Stimulated activated CD8-positive, alpha-beta memory T cell treated with anti-CD3 and anti-CD28 coated beads, Interleukin-15, amount 100 ng/mL, for 1 hour (primary cell): ENCODE measurements at regions not wholly inside any gene's neighbourhood (a gene's known extent, or its start where the extent isn't known, plus 50 kb on each side); places are given as distances from the start of the nearest gene placed in this dataset.

Experiments
- DNase-seq: peaks from one replicate; pipeline ENCODE4 v3.0.0-alpha.2; 2020; ENCODE audit warnings: low read depth

GRCh38 chr15:95872366-95872771 lies 458.1 kb upstream of the NR2F2 start:
- DNase-seq = no peak

DNA sequence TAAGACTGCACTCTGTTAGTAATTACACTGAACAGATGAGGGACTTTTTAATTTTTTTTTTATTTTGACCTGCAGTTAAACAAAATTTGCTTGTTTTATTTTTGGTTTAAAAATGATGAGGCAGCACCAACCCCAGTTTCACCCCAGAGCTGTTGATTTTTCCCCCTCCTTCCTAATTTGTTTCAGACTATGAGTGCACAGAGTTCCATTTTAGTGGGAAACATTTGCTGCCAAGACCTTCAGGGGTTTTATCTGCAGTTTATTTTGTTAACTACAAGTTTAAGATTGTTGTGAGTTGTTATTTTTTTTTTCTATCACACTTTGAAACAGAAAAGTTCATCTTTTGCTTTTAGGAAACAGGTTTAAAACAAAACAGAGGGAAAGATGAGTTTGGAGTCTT lies 455.9 kb upstream of the NR2F2 start:
- no peak for DNase-seq

DNA sequence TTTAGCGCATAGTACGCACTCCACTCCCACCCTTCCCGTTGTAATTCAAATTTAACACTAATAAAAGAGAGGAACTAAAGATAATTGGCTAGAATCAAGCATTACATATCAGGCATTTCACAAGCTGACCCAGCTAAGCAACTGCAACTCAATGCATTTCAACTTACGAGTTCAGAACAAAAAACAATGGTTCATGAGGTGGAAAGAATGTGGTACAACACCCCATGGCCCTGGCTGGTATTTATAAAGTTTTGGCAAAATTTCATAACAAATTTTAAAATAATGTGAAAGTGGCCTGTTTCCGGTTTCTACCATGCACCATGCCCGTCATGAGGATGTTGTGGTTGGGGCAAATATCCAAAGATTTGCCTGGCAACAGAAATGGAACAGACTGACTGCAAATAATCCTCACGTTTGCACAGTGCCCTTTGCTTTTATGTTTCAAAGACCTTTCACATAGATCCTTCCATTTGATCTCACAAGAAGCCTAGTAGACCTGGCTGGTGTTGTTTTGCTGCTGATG lies 455.3 kb upstream of the NR2F2 start:
- no peak for DNase-seq

GRCh38 chr15:95880031-95880570 lies 450.4 kb upstream of the NR2F2 start:
- no peak for DNase-seq

- DNase-seq = no peak
Observed at GRCh38 chr15:95880630-95881029, 449.9 kb upstream of the NR2F2 start.

DNA sequence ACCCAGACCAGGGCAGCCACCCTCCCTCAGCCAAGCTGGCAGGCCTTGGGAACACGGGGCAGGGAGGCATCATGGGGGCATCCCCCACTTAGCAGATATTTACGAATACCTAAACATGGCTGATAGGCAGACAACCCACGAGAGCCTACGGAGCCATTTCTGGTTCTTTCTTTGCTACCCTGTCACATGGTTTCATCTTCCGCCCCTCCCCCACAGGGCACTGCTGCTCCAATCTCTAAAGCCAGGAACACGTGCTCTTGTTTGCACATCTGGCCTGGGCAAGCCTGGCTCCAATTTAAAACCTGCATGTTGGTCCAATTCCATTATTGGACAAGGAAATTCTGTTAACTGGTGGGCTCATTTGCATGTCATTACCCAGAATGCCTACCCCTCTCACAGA lies 447.4 kb upstream of the NR2F2 start:
- DNase-seq = no peak

GRCh38 chr15:95884276-95884675 lies 446.2 kb upstream of the NR2F2 start:
- DNase-seq = no peak

DNA sequence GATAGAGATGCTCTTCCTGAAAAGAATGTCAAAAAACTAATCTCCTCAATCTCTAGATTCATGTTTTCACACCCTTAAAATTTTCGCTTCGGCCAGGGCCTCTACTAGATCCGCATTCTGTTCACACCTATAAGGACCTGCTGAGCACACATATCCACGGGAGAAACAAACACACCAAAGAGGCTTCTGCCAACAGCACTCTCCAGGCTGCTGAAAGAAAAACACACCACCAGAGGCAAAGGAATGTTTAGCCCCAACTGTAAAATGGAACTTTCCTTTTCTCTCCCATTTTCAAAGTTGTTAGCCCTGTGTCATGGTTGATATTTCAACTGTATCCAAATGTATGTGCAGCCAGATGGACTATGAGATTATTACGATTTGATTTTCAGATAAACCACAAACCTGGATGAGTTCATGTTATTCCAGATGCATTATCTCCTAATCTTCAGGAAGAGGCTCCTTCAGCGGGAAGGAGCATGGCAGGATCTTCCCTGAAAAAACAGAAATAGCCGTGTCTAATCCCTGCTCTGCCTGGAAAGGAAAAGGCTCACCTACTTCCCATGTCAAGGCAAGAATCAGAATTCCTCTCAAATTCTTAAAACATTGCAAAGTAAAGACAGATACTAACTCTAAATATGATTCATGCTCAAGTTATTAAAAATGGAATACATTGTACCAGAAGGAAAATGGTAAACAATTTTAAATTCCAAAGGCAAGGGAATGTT lies 442.7 kb upstream of the NR2F2 start:
- no peak for DNase-seq

DNA sequence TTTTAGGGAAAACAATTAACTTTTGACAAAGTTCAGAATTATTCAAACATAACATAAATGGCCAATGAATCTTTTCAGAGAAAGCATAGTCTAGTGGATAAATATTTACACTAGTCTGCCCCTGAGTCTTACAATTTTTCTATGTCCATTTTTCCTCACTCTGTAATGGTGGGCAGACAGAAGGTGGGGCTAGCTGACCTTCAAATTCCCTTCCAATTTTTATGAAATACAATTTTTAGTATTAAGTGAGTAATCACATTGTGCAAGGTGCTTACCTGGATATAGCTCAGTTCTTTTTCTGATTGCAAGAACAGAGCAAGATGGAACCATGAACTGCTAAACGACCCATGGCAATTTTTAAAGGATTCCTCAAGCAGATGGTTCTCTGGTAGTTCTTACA lies 441.7 kb upstream of the NR2F2 start:
- no peak for DNase-seq

- DNase-seq = no peak
Observed at GRCh38 chr15:95894407-95894956, 436.0 kb upstream of the NR2F2 start.

- no peak for DNase-seq
Observed at GRCh38 chr15:95895508-95895907, 435.0 kb upstream of the NR2F2 start.

DNA sequence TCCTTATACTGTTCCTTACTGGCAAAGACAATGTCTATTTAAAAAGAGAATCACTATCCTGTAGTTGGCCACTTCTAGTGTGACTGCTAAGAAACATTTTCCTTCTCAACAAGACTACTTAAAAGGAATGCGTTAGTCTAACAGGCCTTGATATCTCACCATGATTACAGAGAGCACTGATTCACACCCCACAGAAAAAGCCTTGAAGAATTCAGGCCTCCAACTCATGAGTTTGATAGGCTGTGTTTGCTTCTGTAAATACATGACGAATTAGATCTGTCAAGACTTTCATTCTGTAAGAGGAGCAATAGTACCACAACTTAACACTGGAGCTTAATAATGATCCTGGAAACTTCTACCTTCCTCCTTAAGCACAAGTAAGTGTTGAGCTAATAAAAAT lies 432.8 kb upstream of the NR2F2 start:
- no peak for DNase-seq

GRCh38 chr15:95898761-95899160 lies 431.7 kb upstream of the NR2F2 start:
- DNase-seq = no peak

DNA sequence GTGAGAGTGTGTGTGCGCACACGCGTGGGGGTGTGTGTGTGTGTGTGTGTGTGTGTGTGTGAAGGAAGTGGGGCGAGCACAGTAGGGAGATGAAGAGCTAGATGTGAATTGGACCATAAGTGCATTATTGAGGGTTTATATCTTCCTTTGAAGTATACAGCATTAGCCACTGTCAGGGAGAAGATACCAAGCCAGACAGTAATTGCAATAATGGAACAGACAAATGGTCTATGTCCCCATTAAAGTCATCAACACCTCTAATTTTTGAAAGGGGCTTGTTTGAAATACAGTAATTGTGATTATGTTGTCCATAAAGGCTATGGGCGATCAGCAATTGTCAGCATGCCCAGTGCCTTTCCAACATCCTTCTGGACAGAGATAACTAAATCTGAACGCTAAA lies 429.2 kb upstream of the NR2F2 start:
- no peak for DNase-seq

- no peak for DNase-seq
Observed at GRCh38 chr15:95902606-95903005, 427.9 kb upstream of the NR2F2 start.

DNA sequence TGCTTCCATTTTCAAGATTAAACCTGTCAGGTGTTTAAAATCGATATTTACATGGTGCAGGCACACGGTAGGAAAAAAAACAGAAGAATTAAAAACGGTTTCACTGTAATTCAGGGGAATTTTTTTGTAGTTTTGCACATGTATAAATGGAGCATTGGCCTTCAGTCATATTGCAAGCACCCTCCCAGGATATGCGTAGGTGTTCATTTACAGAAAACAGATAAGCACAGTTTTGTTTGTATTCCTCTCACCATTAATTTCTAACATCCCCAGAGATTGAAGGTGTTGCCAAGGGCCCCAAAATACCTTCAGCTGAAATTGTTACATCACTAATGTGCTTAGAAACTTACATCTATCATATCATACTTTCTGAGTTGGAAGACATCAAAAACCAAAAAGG lies 427.1 kb upstream of the NR2F2 start:
- no peak for DNase-seq

DNA sequence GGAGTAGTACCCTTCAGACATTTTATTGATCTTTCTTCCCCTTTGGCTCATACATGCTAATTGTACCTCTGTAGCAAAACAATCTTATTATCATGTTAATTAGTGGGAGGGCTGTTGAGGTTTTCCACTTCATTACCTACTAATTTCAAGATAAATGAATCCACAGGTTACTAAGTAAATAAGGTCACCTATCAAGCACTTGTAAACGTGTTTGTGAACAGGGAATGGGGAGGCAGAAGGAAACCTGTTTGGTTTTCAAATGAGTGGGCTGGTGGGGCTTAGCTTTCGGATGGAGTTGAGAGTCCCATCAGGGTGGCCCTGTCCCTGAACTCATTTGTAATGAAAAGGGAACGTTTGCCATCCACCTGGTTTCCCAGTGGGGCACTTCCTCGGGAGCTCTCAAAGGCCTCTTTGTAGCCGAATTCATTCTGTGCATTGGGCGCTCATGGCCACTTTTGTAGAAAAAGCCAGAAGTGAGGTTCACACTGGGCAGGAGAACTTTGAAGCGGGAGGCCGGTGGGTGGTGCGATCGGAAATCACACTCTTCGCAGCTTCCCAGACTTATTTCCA lies 419.8 kb upstream of the NR2F2 start:
- no peak for DNase-seq

DNA sequence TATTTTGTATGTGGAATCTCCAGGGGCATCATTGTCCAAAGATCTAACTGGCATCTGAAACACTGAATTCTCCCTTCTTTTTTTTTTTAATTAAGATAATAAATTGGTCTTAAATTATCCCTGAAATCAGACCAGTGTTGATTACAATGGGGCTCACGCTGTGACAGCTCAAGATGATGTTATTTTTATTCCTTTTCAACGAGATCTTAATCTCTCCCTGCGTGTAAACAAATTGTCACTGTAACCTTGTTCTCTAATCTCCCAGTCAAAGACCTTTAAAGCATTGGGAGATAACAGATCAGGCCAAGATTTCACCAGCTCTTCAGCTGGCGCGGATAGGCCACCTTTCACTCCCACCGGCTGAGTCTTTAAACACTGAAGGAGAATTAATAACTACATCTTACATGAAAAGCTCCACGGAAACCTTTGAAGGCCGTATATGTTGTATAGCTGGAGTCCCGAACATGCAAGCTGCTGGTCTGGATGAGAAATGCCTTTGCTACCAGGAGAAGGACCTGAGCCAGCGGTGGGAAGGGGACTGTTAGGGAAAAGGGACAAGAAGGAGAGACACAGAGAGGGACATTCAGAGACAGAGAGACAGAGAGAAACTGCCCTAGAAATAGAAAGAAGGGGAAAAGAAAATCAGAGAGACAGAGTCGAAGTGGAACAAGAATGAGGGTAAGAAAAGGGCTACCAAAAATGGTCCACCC lies 418.8 kb upstream of the NR2F2 start:
- DNase-seq = no peak

- DNase-seq = no peak
Observed at GRCh38 chr15:95912280-95912625, 418.2 kb upstream of the NR2F2 start.

DNA sequence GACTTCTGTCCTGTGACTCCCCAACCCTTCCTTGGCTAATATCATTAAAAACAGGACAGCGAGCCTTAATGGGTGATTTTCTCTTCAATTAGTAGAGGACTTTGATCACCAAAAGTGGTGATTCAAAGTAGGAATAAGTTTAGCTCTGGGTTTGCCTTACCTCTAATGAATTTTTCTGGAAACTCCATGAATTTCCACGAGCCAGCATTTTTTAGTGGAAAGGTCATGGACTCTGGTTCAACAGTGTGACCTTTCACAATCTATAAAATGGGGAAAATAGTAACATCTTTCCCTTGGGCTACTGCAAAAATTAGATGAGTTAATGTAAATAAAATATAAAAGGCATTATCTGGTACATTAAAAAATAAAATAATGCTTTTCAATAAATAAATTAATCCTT lies 417.8 kb upstream of the NR2F2 start:
- no peak for DNase-seq

DNA sequence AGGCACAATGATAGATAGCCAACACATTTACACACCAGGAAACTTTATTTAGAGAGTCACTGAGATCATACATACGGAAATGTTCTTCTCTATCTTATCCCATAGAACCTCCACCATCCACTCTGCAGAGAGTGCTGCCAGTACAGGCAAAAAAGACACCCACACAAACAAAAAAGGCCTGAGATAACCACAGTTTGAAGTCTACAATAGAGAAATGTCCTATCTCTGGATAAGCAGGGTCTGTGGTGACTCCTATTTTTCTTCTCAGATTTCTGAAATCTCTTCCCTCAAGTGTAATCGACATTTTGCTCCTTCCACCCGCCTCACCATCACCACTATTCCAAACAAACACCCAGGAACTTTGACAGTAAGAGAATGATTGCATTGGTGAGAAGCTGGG lies 413.9 kb upstream of the NR2F2 start:
- no peak for DNase-seq

- no peak for DNase-seq
Observed at GRCh38 chr15:95918525-95918924, 412.0 kb upstream of the NR2F2 start.

GRCh38 chr15:95919460-95919859 lies 411.0 kb upstream of the NR2F2 start:
- DNase-seq = no peak
